Fibroblast of lung (primary cell): ENCODE measurements at regions not wholly inside any gene's neighbourhood (a gene's known extent, or its start where the extent isn't known, plus 50 kb on each side); places are given as distances from the start of the nearest gene placed in this dataset.

Source experiments
- CTCF ChIP-seq, 2 donors: IDR thresholded peaks in 1 of 2; conservative IDR thresholded peaks in 1 of 2; 1 replicate in 1 of 2; 2 replicates in 1 of 2; pipeline ENCODE4 v1.5.1; 2011 to 2012; ENCODE audit warnings: low read length in 2 of 2, control low read depth in 1 of 2, inconsistent platforms in 1 of 2, low read depth in 1 of 2, mild to moderate bottlenecking in 1 of 2
- EZH2 ChIP-seq: IDR thresholded peaks from 2 replicates; pipeline ENCODE4 v1.5.1; 2012; ENCODE audit warnings: low read length, control low read depth, mild to moderate bottlenecking; ENCODE audit errors: missing control alignments

GRCh38 chr13:47111499-47111898, 214.6 kb upstream of the HTR2A start:
- no peak for TF ChIP-seq CTCF (conservative IDR thresholded peaks at IDR 0.05 in 1 of 2, IDR thresholded peaks at IDR 0.05 in 1 of 2; ENCODE audit: low read depth in 1 of 2, low read length in 2 of 2)
- no peak for TF ChIP-seq EZH2
